ENCODE measurements at regions not wholly inside any gene's neighbourhood (a gene's known extent, or its start where the extent isn't known, plus 50 kb on each side); places are given as distances from the start of the nearest gene placed in this dataset.

DNA sequence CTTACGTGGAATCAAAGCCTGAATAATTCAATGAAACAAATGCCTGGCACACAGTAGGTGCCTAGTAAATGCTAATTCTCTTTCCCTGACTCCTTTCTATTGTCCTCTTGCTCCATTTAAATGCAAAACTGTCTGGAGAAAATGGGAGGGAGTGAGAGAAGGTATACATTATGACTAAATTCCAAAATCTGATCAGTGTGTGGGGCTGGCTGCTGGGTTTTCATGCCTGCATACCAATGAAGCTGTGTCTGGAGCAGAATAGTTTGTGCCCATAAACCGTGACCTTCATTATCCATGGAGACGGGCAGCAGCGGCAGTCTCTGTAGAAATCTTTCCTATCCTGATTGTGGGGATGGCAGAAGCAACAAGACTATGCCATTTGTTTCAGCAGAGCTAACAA is 223.4 kb upstream of the ZBED5 start:
- FAIRE-seq: no peak
- DNase-seq (ENCODE audit: low spot score): no peak

- DNase-seq (ENCODE audit: low spot score) (no peak), FAIRE-seq (no peak)
These were observed 220.7 kb upstream of the ZBED5 start for GRCh38 chr11:11078344-11079086.

DNA sequence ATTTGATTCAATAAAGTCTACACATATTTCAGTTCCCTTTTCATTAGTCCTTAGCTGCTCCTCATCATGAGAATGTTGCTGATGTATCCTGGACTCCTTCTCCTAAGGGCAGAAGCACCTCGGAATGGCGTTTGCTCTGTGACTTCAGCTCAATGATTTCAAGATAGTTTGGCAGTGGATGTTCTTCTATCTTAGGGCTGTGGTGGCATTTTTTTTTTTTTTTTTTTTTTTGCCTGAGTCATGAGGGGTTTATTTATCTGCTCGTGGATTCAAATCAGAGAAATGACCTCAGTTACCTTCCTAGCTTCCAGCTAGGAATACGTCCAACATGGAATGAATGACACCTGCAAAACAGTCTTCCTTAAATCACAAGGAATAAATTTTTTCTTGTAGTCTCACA is 220.0 kb upstream of the ZBED5 start:
- DNase-seq (ENCODE audit: low spot score) (no peak), FAIRE-seq (no peak)

DNA sequence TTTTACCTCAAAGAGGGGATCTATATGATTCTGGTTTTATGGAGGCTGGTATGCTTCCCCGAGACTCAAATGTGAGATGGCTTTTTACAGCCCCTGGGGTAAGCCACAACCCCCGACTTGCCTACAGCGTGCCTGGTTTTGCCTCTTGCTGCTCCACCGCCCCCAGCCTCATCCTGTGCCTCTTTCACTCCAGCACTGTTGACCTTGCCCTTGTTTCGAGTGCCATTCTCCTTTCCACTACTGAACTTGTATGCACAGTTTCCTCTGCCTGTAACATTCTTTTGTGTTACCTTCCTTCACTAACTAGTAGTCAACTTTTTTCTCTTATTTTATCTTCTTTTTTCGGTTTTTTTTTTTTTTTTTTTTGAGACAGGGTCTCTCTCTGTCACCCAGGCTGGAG is 219.0 kb upstream of the ZBED5 start:
- FAIRE-seq (no peak), DNase-seq (ENCODE audit: low spot score) (no peak)

- FAIRE-seq (no peak), DNase-seq (ENCODE audit: low spot score) (no peak)
These were observed 218.4 kb upstream of the ZBED5 start for GRCh38 chr11:11076276-11076675.

- FAIRE-seq: no peak
- DNase-seq (ENCODE audit: low spot score): no peak
These were observed 217.8 kb upstream of the ZBED5 start for GRCh38 chr11:11075515-11076171.

DNA sequence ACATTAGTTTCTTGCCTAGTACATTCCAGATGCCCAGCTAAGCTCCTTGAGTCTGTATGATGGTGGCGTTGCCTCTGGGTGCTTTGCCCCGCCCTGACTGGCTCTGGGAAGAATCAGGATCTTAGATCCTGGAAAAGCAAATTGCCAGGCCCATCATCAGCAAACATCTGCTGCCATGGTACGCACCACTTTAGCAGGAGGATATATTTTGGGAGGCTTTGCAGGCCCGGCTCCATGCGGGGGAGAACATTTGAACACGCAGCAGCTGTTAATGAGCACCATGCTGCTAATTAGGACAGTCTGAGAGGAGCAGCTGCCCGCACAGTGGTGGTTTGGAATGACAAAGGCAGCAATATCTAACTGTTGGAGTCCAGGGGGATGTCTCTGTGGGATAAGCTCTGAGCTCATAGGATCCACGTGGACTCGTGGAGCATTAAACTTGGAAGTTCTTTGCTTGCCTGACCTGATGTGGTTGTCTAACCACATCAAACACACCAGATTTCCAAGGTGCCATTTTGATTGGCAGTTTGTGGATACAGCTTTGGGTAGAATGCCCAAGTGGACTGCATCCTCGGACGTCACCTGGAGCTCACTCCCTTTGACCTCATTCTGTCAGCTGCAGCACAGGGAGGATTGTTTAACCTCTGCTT is 217.0 kb upstream of the ZBED5 start:
- no peak for DNase-seq (ENCODE audit: low spot score)
- no peak for FAIRE-seq

DNA sequence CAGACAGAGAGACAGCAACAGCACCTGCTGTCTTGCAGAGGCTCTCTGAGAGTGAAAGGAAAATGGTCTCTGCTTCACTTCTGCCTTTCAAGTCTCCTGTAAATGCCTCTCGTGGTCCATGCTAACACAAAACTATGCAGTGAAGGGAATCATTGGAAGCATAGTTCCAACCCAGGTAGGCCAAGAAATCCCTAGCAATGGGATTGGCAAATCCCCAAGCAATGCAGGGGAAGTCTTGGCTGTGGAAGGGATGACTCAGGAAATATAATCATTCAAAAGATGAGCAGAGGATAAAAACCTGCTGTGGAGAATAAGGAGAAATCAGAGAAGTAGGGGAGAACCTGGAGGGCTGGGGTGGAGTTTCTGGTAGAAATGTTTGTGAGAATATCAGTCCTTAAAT is 216.1 kb upstream of the ZBED5 start:
- DNase-seq (ENCODE audit: low spot score) (no peak), FAIRE-seq (no peak)

DNA sequence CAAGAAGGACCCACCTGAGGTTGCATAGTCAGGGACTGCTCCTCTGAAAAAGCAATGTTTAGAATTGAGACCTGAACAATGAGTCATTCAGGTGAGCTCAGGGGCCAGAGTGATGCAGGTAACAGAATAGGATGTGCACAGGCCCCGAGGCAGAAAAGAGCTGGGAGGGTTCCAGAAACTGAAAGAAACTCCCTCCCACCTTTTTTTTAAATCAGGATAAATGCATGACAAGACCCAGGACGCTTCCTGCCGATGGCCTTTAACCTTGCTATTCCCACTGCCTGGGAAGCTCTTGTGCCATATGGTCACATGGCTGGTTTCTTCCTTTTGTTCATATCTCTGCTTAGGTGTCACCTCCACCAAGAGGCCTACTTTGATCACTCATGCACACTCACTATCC is 214.2 kb upstream of the ZBED5 start:
- DNase-seq (ENCODE audit: low spot score) (no peak), FAIRE-seq (no peak)

DNA sequence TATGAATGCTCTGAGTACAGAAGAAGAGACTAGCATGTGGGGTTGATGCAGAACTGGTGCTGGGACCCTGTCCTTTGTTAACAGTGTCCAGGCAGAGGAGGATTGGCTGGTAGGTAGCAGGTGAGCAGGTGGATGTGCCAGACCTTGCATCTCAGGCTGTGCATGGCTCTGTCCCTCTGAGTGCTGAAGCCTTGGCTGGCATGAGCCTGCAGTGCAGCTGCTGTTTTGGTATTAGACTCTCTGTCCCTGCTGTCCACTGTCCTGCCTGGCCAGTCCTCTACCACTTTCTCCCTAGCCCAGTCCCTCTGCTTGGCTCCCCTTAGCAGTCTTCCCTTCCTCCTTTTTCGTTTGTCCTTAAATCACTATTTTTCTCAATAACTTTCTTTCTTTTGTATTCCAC is 213.6 kb upstream of the ZBED5 start:
- FAIRE-seq: no peak
- no peak for DNase-seq (ENCODE audit: low spot score)

- DNase-seq (ENCODE audit: low spot score) (no peak), FAIRE-seq (no peak)
These were observed 213.1 kb upstream of the ZBED5 start for GRCh38 chr11:11070976-11071375.

GRCh38 chr11:11069841-11070835 is 212.3 kb upstream of the ZBED5 start:
- FAIRE-seq (no peak), DNase-seq (ENCODE audit: low spot score) (no peak)

- no peak for DNase-seq (ENCODE audit: low spot score)
- no peak for FAIRE-seq
These were observed 210.3 kb upstream of the ZBED5 start for GRCh38 chr11:11068113-11068512.

GRCh38 chr11:11065396-11065795 is 207.5 kb upstream of the ZBED5 start:
- no peak for DNase-seq (ENCODE audit: low spot score)
- FAIRE-seq: no peak

DNA sequence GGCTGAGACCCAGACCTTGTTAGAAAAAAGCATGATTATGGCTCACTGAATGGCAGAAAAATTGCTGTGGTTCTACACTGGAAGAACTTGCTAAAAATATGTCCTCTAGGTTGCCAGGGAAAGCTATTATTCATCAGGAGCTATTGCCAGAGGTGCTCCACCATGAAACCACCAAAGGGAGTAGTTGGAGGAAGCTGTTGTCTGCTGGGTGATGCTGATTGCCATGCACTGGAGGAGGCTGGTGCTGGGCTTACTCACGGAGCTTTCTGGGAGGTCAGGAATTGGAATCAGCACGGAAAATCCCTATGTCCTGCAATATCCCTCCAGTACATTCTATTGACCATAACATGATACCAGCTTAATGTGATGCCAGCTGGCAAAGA is 199.6 kb upstream of the ZBED5 start:
- no peak for FAIRE-seq
- DNase-seq (ENCODE audit: low spot score): no peak

- DNase-seq (ENCODE audit: low spot score): no peak
- FAIRE-seq: no peak
These were observed 199.1 kb upstream of the ZBED5 start for GRCh38 chr11:11056749-11057471.

DNA sequence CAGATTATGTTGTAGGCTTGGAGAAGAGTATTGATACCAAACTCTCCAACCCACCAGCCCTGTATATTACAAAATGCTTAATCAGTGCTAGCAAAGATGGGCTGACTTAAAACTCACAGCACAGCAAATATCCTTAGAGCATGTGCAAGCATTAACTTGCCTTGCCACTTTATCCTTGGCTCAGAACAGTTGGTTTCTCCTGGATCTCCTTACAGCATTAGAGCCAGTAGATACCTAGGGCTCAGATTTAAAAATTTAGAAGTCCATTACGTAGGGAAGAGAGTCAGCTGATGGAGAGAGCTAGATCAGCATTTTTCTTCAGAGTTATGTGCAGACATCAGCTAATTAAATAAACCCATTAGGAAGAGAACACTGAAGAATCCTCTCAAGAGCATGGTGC is 198.5 kb upstream of the ZBED5 start:
- DNase-seq (ENCODE audit: low spot score) (no peak), FAIRE-seq (no peak)

GRCh38 chr11:11047851-11048610 is 190.2 kb upstream of the ZBED5 start:
- DNase-seq (ENCODE audit: low spot score) (no peak), FAIRE-seq (no peak)

DNA sequence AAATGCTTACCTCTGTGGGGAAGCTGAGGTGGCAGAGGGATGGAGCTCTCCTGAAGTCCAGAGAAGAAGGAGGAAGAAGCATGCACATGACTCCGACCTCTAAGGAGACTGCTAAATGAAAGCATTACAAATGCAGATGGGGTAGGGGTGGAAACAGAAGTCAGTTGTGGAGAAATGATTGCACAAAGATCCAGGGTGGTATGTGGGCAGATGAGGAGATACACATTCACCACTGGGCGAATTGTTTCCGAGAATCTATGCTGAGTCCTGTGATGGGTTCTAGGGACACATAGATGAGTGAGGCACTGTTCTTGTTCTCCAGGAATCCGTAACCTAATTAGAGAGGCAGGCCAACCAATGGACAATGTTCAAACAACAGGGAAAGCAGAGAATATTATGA is 188.9 kb upstream of the ZBED5 start:
- DNase-seq (ENCODE audit: low spot score) (no peak), FAIRE-seq (no peak)
